HG02610 (cell line): ENCODE measurements at regions not wholly inside any gene's neighbourhood (a gene's known extent, or its start where the extent isn't known, plus 50 kb on each side); places are given as distances from the start of the nearest gene placed in this dataset.

Experiments
- ATAC-seq: cut with Tn5 transposase; IDR thresholded peaks from one replicate; pipeline ENCODE4 v1.9.1; 2021; ENCODE audit warnings: mild to moderate bottlenecking, moderate library complexity; ENCODE audit not compliant: unreplicated experiment

DNA sequence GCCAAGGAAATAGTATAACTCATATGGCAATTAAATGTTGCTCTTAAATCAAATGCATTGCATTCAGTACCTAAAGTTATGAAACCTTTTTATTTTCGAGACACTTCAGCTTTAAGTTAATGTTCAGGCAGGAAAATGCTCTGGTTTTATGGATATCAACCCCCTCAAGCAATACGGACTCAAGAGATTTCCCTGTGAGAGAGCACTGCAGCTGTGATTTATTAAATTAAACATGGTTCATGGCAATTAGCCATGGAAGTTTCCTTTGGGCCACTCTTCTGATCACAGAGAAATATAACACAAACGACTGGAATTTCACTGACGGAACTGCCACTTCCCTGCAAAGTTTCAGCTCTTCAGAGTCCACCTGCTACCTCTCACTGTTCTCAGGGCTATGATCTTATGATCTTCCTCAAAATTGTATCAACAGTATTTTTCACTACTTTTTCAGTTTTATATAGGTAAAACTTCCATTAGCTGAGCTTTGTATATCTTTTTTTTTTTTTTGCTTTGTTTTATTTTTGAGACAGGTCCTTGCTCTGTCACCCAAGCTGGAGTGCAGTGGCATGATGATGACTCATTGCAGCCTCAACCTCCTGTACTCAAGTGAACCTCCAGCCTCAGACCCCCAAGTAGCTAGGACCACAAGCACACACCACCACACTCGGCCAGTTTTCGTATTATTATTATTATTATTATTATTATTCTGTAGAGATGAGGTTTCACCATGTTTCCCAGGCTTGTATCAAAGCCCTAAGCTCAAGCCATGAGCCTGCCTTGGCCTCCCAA is 923.1 kb upstream of the TMPRSS15 start:
- no peak for ATAC-seq

DNA sequence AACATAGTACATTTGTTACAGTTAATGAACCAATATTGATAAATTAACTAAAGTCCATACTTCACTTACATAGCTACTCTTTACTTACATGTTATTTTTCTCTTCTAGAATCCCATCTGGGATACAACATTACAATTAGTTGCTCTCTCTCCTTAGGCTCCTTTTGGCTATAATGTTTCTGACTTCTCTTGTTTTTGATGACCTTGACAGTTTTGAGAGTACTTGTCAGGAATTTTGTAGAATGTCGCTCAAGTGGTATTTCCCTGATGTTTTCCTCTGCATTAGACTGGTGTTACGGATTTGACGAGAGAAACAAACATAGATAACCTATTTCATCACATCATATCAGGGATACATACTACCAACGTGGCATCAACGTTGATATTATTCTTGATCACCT is 925.4 kb upstream of the TMPRSS15 start:
- ATAC-seq = no peak

DNA sequence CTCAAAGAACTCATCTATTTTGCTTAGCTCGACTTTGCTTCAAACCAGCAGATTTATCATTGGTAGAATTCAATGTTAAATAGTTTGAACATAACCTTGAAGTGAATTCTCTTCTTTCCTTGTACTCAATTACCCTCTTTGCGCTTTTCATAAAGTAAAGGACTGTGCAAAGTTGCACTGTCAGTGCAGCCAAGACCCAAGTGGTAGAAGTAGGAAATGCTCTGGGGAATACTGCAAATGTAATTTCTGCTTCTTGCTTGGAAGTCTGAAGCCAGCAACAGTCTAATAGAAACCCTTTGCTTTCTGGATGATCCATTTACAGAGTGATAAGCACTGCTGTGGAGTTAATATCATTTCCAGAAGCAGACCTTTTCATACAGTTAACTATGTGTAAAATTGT is 936.7 kb upstream of the TMPRSS15 start:
- no peak for ATAC-seq

DNA sequence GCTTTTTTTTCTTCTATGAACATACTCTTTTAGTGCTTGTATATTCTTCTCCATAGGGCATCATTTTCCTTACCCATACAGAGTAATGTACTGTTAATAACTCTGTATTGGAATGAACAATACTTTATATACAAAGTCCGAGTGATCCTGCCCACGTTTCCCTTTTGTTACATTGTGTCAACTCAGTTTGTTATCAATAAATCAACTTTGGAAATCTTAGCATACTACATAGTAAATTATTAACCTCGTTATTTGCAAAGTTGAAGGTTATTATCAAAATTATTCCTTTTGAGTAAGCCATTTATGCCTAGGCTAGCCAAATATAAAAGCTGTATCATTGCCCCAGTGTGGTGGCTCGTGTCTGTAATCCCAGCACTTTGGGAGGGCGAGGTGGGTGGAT is 937.4 kb upstream of the TMPRSS15 start:
- no peak for ATAC-seq

DNA sequence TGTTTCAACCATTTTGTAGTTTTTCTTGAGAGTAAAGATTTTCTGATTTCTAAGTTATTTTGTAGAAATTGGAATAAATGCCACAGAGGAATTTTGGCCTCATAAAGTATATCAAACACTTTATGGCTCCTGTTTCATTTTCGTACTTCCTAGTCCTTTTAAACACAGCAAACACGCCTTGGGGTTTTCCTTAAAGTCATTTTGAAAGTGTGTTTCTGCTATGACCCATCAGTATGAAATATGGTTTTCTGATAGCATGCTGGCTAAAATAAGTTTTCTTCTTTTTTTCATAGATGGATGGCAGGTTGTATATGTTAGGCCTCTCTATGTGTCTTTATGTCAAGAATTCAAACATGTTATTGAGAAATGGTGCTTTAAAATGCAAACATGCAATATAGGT is 940.1 kb upstream of the TMPRSS15 start:
- peak; percentile 96 for ATAC-seq

DNA sequence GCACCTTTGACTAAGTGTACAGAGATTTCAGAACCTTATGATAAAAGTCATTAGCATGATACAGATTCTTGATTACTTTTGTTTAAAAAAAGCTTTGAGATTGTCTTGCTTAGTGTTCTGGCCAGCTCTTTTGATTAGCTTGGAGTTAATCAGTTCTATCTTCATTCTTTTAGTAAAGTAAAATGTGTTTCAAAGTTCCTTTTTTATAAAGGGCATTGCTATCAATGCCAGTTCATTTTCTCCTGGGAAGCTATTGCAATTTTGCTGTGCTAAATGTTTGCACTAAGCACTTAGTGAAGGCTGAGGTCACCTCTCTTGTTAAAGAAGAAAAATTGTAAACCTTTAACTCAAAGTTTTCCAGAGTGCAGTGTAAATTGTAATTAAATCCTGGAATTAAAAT is 946.7 kb upstream of the TMPRSS15 start:
- no peak for ATAC-seq

DNA sequence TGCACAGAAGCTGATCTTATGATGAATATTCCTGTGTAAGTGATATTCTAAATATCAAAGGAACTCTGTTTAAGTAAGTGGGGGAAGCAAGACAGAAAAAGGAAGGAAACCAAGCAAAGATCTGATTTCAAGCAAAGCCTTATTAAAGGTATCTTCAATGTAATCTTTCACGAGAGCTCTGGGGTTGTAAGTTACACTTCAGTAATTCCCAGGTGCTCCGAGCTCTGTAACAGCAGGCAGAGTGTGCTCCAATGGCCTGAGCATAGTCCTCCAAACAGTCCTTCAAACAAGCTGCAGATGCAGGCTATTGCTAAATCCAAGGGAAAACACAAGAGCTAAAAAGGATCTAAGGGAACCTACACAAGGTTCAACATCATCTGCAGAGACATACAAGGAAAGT is 949.7 kb upstream of the TMPRSS15 start:
- ATAC-seq = no peak

DNA sequence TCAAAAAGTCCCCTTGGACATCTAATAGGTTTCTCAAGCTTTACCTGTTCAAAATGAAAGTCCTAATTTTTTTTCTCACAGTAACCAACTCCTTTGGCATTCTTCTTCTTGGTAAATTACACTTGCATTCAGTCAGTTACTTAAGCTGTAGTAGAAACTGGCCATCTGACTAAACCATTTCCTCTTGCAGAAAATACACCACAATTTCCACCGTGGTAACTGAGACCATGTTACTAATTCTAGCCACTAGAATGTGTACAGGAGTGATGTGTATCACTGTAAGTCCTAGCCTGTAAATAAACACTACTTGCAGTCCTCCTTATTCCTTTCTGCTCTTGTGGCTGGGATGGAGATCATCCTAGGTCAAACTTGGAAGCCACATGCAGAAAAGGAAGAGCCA is 965.4 kb upstream of the TMPRSS15 start:
- ATAC-seq = peak; percentile 82

DNA sequence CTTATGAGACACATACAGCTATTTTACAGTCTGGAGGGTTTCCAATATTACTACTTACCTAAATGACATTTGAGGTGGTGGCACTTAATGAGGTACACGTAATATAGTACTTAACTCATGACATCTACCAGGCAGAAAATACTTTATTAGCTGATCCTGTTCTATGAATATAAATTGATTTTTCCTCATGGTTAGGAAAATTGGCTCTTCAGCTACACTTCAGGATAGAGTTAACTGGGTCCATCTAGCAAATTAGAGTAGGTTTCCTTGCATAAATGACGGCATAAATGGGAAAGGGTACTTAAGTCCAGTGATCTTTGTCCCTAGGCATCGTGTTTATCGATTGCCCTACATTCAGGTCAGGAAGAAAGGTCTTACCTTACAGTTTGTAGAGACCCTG is 988.8 kb upstream of the TMPRSS15 start:
- no peak for ATAC-seq

DNA sequence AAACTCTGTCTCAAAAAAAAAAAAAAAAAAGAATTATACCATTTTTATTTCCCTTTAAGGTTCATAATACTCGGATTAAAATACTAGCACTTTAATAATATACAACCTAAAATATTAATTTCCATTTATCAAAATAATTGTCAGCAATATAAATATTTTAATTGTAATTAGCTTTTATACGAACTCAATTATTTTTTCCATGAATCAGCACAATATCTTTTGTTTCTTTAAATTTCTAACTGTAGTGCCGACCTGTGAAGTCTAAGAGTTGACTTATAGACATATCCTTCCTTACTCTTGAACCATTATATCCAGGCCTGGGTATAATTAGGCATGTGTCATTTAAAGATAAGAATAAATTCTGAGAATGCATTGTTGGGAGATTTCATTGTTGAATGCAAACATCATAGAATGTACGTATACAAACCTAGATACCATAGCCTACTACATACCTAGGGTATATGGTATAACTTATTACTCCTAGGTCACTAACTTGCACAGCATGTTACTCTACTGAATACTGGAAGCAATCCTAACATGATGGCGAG is 996.7 kb upstream of the TMPRSS15 start:
- ATAC-seq = no peak

DNA sequence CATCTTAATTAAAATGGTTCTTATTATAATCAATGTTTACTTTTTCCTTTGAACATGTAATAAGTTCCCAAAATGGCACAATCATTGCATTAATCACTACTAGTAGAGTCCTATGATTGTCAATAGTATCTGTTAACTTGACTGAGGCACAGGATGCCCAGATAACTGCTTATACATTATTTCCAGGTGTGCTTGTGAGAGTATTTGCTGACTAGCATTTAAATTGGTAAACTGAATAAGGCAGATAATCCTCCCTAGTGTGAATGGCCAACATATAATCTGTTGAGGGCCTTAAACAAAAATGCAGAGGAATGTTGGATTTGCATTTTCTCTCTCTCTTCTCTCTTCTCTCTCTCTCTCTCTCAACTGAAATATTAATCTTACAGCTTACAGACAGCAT is 999.3 kb upstream of the TMPRSS15 start:
- no peak for ATAC-seq

DNA sequence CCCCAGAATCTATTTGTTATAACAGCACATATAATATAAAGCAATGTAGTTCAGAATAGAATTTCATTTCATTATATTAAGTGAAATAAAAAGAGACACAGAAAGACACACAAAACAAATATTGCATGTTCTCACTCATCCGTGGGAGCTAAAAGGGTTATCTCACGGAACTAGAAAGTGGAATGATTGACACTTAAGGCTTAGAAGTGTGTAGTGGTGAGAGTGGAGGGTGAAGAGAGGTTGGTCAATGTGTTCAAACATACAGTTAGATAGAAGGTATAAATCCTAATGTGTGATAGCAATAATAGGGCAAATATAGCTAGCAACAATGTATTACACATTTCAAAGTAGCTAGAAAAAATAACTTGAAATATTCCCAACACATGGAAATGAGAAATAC is 1001.7 kb upstream of the TMPRSS15 start:
- no peak for ATAC-seq

DNA sequence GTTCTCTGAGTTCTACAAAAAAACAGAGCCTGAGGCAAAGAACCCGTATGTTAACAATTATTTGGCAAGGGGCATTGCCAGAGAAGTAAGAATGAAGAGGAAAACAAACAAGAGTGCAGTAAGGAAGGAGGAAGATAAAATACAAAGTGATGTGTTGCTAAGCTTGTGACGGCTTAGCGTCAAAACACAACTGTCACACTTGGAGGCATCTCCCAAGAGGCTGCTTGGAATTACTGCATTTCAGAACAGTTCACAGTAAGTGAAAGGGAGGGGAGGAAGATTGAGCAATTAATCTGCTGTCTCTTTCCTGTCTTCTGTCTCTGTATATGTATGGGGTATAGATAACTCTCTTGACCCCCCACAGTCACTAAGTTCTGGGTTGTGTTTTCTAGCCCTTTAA is 1017.0 kb upstream of the TMPRSS15 start:
- no peak for ATAC-seq

DNA sequence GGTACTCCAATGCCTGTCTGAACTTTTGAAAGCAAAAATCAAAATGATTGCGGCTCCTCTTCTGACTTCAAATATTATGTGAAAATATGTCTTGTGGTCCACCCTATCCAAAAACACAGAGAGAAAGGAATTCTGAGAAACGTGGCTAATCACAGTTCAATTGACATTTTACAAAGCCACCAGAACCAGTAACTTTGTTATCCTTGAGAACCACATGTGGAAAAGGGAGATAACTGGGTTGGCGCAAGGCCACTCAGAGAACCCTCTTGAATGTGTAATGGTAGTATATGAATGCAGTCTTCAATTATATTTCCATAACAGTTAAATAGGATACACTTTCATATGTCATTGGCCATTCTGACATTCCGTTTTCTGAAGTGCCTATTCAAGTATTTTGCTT is 1030.0 kb upstream of the TMPRSS15 start:
- no peak for ATAC-seq

DNA sequence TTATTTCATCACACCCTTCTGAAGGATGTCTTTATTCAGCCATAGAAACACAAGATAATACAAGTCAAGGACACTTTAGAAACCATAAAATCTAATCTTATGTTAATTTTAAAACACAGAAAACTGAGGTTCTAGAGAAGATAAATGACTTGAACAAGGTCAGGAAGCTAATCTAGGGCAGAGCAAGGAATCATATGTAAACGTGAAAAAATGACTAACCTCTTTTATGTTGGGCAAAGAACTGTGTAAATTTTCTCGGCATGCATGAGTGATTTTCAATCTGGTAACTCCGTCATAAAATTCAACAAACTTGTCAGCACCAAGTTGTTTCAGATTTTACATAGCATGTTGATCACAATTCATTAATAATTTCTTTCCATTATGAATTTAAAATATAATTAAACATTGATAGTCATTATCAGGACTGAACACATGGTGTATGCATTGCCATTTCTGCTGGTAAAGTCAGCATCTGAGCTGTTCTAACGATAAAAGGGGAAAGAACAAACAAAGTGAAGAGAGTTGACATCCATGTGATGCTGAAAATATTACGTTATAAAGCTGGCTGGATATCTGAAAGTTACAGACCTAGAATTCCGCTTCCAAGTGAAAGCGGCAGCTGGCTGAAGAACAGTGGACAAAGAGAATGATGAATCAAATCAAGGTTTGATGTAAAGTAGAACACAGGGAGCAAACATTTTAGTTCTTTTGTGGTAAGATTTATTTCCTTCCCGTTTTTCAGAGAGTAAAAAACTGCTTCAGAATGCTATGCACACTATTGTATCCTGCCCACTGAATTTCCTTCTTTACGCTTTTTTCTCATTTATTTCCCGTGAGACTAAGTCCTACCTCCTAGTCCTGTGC is 1037.4 kb upstream of the TMPRSS15 start:
- ATAC-seq = no peak

DNA sequence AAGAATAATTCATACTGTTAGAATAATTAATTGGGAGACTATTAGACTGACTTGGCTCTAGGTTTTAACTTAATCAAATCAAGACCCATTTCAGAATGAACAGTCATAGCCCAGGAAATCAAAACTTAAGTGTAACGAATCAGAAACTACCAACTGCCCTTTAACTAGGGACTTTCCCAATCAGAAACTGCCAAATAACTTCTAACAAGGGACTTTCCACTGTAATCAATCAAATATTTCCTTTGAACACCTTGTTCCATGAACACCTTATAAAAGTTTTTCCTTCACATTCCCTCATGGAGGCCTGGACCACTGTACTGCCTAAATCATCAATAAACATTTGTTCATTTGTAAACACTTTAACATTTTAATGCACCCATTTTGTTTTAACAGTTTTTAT is 1054.7 kb upstream of the TMPRSS15 start:
- ATAC-seq = peak; percentile 50

DNA sequence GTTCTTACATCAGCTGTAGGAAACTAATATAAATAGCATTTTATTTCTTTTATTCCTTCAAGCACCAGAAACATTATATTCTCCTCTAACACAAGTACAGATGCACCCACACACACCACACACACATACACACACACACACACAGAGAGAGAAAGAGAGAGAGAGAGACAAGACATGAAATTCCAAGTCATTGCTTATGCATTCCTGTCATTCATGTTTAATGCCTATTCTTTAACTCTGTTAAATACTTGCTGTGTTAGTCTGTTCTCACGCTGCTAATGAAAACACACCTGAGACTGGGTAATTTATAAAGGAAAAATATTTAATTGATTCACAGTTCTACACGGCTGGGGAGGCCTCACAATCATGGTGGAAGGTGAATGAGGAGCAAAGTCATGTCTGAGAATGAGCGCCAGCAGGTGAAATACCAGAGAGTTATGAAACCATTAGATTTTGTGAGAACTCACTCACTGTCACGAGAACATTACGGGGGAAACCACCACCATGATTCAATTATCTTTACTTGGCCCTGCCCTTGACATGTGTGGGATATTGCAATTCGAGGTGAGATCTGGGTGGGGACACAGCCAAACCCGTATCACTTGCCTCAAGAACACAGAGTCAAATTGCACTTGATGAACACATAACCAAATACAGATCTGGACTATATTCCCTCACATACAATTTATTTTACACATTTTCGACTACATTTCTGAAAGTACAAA is 1058.1 kb upstream of the TMPRSS15 start:
- ATAC-seq = no peak

DNA sequence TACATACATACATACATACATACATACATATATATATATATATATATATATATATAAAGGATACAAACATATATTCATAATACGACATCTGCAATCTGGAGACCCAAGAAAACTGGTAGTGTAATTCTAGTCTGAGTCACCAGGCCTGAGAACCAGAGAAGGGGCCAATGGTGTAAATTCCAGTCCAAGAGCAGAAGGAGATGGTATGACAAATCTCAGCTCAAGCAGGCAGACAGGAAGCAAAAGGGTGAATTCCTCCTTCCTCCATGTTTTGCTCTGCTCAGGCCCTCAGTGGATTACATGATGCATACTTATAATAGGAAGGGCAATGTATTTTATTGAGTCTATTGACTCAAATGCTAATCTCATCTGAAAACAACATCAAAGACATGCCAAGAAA is 1060.4 kb upstream of the TMPRSS15 start:
- ATAC-seq = no peak

DNA sequence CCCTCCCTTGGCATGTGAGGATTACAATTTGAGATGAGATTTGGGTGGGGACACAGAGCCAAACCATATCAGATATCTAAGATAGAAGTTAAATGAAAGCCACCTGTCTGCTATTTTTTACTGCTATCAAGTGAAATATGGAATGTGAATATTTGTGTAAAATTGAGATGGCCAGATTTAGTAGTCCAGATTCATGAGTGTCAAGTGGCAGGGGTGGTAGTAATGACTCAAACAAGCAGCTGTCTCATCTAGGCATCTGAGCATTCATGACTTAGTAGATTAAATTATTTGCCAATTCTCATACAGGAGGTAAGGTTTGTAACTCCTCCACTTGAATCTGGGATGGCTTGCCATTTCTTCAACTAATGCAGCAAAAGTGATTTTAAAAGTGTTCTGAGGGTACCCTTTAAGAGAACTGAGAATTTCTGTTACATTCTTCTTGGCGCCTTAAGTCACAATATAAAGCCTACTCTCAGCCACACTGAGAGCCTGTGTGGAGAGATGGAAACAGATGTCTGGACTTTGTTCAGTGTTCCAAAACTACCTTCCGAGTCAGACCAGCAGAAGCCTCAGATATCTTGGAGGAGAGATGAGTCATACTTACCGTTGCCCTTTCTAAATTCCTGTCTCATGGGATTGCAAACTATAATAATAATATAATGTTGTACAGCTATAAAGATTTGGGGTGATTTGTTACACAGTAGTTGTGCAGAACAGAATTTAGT is 1065.6 kb upstream of the TMPRSS15 start:
- no peak for ATAC-seq

DNA sequence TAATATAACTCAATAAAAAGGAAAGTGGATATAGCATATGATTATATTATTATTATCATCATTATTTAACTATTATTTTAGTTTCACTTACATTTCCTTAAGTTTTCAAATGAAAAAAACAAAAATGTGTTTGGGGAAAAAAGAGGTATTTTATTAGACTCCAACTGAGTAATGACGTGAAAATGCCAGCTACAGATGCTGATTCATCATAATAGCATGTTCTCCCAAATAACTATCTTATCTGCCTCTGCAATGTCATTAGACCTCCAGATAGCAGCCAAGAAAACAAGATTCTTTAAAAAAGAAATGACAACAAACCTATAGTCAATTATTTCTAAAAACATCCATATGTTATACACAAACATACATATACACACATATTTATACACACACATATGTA is 1071.9 kb upstream of the TMPRSS15 start:
- ATAC-seq = no peak

DNA sequence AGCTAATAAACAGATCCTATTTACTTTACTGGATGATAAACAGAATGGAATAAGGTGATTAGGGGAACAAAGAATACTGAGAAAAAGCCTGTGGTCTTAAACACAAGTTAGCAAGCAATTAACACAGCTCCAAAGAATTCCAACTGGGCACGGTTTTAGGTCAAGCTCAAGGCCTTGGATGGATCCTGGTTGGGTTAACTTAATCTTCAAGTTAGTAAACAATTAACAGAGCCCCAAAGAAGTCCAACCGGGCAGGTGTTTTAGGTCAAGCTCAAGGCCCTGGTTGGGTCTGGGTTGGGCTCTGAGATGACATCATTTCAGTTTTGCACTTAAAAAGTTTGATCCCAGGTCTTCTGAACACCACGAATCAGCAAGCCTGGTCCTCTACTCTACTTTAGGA is 1086.3 kb upstream of the TMPRSS15 start:
- ATAC-seq = no peak
